ENCODE measurements at regions not wholly inside any gene's neighbourhood (a gene's known extent, or its start where the extent isn't known, plus 50 kb on each side); places are given as distances from the start of the nearest gene placed in this dataset.

GRCh38 chr13:22776394-22777186, 404.2 kb upstream of the SGCG start:
- Histone ChIP-seq H3K27ac (no peak overlapping the region), H3K9me3 (no peaks in the 10 kb centered on the region), H3K36me3 (no peaks in the 10 kb centered on the region), H3K4me3 (no peak overlapping the region), H3K27me3 (peaks cover 0 to 7% (median 0%) of the 10 kb centered on the region in 7 donors), H3K4me1 (no peaks in the 10 kb centered on the region)
- TF ChIP-seq CTCF (IDR thresholded peaks at IDR 0.05): no peak
- DNase-seq (no peak), ATAC-seq (no peak)
- intact Hi-C loops (cut with DNase I): no loop called here
- WGBS, 2 donors: 83 to 84% methylated on average over 15 of the region's 15 CpGs

- H3K4me3 ChIP-seq: no peak overlapping the region
- WGBS, 2 donors: 65 to 69% methylated on average over 2 of the region's 2 CpGs
- H3K27me3 ChIP-seq: peaks cover 0 to 2% (median 0%) of the 10 kb centered on the region in 7 donors
- no peaks in the 10 kb centered on the region for H3K36me3 ChIP-seq
- TF ChIP-seq CTCF (IDR thresholded peaks at IDR 0.05): no peak
- H3K27ac ChIP-seq: no peak overlapping the region
- DNase-seq: no peak
- no peak for ATAC-seq
- H3K9me3 ChIP-seq: no peaks in the 10 kb centered on the region
- H3K4me1 ChIP-seq: no peaks in the 10 kb centered on the region
- intact Hi-C loops (cut with DNase I): no loop called here
These were observed 403.6 kb upstream of the SGCG start for GRCh38 chr13:22777207-22777606.

GRCh38 chr13:22789027-22789593, 391.7 kb upstream of the SGCG start:
- no peak overlapping the region for H3K4me3 ChIP-seq
- intact Hi-C loops (cut with DNase I): no loop called here
- WGBS, 2 donors: 35 to 41% methylated on average over 9 of the region's 9 CpGs
- no peak for ATAC-seq
- no peaks in the 10 kb centered on the region for H3K9me3 ChIP-seq
- no peaks in the 10 kb centered on the region for H3K36me3 ChIP-seq
- no peak for DNase-seq
- H3K4me1 ChIP-seq: no peaks in the 10 kb centered on the region
- no peak overlapping the region for H3K27ac ChIP-seq
- TF ChIP-seq CTCF (IDR thresholded peaks at IDR 0.05): no peak
- peaks cover 0 to 25% (median 8%) of the 10 kb centered on the region in 7 donors for H3K27me3 ChIP-seq

- H3K27me3 ChIP-seq: peaks cover 0 to 25% (median 8%) of the 10 kb centered on the region in 7 donors
- ATAC-seq (no peak), DNase-seq (no peak)
- 48 to 52% methylated on average over 3 of the region's 3 CpGs for WGBS, 2 donors
- no peaks in the 10 kb centered on the region for H3K36me3 ChIP-seq
- intact Hi-C loops (cut with DNase I): no loop called here
- H3K27ac ChIP-seq: no peak overlapping the region
- H3K4me1 ChIP-seq: no peaks in the 10 kb centered on the region
- H3K4me3 ChIP-seq: no peak overlapping the region
- H3K9me3 ChIP-seq: no peaks in the 10 kb centered on the region
- TF ChIP-seq CTCF (IDR thresholded peaks at IDR 0.05): no peak
These were observed 390.9 kb upstream of the SGCG start for GRCh38 chr13:22789916-22790315.
